ENCODE measurements at regions not wholly inside any gene's neighbourhood (a gene's known extent, or its start where the extent isn't known, plus 50 kb on each side); places are given as distances from the start of the nearest gene placed in this dataset.

- Histone ChIP-seq H3K27ac (ENCODE audit: low read length) (no peak overlapping the region), H3K79me2 (ENCODE audit: low read length) (no peaks in the 10 kb centered on the region), H4K20me1 (ENCODE audit: insufficient read depth, low read length) (no peaks in the 10 kb centered on the region), H3K4me3 (ENCODE audit: low read length) (no peak overlapping the region), H3K36me3 (replicated peaks; ENCODE audit: low read depth, low read length) (no peaks in the 10 kb centered on the region), H2AFZ (ENCODE audit: low read depth, low read length) (no peak overlapping the region), H3K4me2 (ENCODE audit: low read length) (no peak overlapping the region), H3K27me3 (ENCODE audit: low read depth, low read length) (no peaks in the 10 kb centered on the region), H3K4me1 (ENCODE audit: low read length) (no peaks in the 10 kb centered on the region), H3K9me3 (ENCODE audit: insufficient read depth, low read length) (peaks cover 3% of the 10 kb centered on the region; the same call in 1 of the 2 replicates), H3K9ac (ENCODE audit: low read length) (no peak overlapping the region)
- TF ChIP-seq EZH2phosphoT487 (IDR thresholded peaks at IDR 0.05; ENCODE audit: low read depth) (no peak), CTCF (IDR thresholded peaks at IDR 0.05; ENCODE audit: low read depth, low read length) (no peak)
These were observed 151.2 kb upstream of the ALKAL2 start for GRCh38 chr2:439077-439476.

DNA sequence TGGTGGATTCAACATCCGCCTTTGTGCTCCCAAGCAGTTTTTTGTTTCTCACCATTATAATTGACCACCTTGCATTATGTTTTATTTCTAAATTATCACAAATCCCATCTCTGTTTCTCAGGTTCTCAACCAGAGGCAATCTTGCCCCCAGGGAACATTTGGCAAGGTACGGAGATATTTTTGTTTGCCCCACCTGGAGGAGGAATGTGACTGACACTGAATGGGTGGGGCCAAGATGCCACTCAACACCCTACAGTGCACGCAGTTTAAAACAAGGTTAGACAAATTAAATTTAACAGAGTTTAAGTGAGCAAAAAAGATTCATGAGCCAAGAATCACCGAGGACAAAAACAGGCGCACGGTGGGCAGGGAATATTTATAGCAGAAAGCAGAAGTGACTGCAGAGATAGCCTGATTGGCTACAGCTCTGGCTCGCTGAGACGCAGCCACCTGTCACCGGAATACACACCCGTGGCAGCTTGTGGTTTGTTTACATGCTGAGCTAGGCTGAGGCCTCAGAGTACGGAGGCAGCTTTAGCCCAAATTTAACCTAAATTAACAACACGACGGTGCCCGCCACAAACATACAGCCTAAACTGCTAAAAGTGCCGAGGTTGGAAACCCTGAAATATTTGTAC is 150.0 kb upstream of the ALKAL2 start:
- Histone ChIP-seq H3K27me3 (ENCODE audit: low read depth, low read length) (no peaks in the 10 kb centered on the region), H3K79me2 (ENCODE audit: low read length) (no peaks in the 10 kb centered on the region), H3K4me3 (ENCODE audit: low read length) (no peak overlapping the region), H4K20me1 (ENCODE audit: insufficient read depth, low read length) (no peaks in the 10 kb centered on the region), H3K36me3 (replicated peaks; ENCODE audit: low read depth, low read length) (no peaks in the 10 kb centered on the region), H3K9me3 (ENCODE audit: insufficient read depth, low read length) (peaks cover 3% of the 10 kb centered on the region; the same call in 1 of the 2 replicates), H3K9ac (ENCODE audit: low read length) (no peak overlapping the region), H3K4me1 (ENCODE audit: low read length) (no peaks in the 10 kb centered on the region), H3K27ac (ENCODE audit: low read length) (no peak overlapping the region), H2AFZ (ENCODE audit: low read depth, low read length) (no peak overlapping the region), H3K4me2 (ENCODE audit: low read length) (no peak overlapping the region)
- no peak for TF ChIP-seq CTCF (IDR thresholded peaks at IDR 0.05; ENCODE audit: low read depth, low read length)
- TF ChIP-seq EZH2phosphoT487 (IDR thresholded peaks at IDR 0.05; ENCODE audit: low read depth): no peak

DNA sequence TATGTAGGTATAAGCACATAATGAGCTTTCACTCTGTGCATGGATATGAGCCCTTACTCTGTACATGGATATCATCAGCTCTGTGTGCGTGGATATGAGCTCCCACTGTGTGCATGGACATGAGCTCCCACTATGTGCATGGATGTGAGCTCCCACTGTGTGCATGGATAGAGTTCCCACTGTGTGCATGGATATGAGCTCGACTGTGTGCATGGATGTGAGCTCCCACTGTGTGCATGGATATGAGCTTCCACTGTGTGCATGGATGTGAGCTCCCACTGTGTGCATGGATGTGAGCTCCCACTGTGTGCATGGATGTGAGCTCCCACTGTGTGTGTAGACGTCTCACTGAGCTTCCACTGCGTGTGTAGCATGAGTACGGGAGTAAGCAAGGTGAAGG is 149.3 kb upstream of the ALKAL2 start:
- no peaks in the 10 kb centered on the region for H3K36me3 ChIP-seq (replicated peaks; ENCODE audit: low read depth, low read length)
- H3K9ac ChIP-seq (ENCODE audit: low read length): no peak overlapping the region
- H3K79me2 ChIP-seq (ENCODE audit: low read length): no peaks in the 10 kb centered on the region
- no peaks in the 10 kb centered on the region for H3K27me3 ChIP-seq (ENCODE audit: low read depth, low read length)
- no peaks in the 10 kb centered on the region for H4K20me1 ChIP-seq (ENCODE audit: insufficient read depth, low read length)
- no peak for TF ChIP-seq EZH2phosphoT487 (IDR thresholded peaks at IDR 0.05; ENCODE audit: low read depth)
- no peak for TF ChIP-seq CTCF (IDR thresholded peaks at IDR 0.05; ENCODE audit: low read depth, low read length)
- peaks cover 3% of the 10 kb centered on the region; the same call in 1 of the 2 replicates for H3K9me3 ChIP-seq (ENCODE audit: insufficient read depth, low read length)
- no peak overlapping the region for H3K27ac ChIP-seq (ENCODE audit: low read length)
- H3K4me1 ChIP-seq (ENCODE audit: low read length): no peaks in the 10 kb centered on the region
- no peak overlapping the region for H3K4me3 ChIP-seq (ENCODE audit: low read length)
- no peak overlapping the region for H3K4me2 ChIP-seq (ENCODE audit: low read length)
- no peak overlapping the region for H2AFZ ChIP-seq (ENCODE audit: low read depth, low read length)

- H2AFZ ChIP-seq (ENCODE audit: low read depth, low read length): no peak overlapping the region
These were observed 148.3 kb upstream of the ALKAL2 start for GRCh38 chr2:436205-436604.

More at GRCh38 chr2:436205-436604, 148.3 kb upstream of the ALKAL2 start:
- Histone ChIP-seq H3K79me2 (ENCODE audit: low read length) (no peaks in the 10 kb centered on the region), H4K20me1 (ENCODE audit: insufficient read depth, low read length) (no peaks in the 10 kb centered on the region), H3K4me3 (ENCODE audit: low read length) (no peak overlapping the region), H3K27ac (ENCODE audit: low read length) (no peak overlapping the region), H3K4me2 (ENCODE audit: low read length) (no peak overlapping the region), H3K9ac (ENCODE audit: low read length) (no peak overlapping the region), H3K36me3 (replicated peaks; ENCODE audit: low read depth, low read length) (no peaks in the 10 kb centered on the region), H3K4me1 (ENCODE audit: low read length) (no peaks in the 10 kb centered on the region), H3K9me3 (ENCODE audit: insufficient read depth, low read length) (peaks cover 3% of the 10 kb centered on the region; the same call in 1 of the 2 replicates), H3K27me3 (ENCODE audit: low read depth, low read length) (no peaks in the 10 kb centered on the region)
- no peak for TF ChIP-seq CTCF (IDR thresholded peaks at IDR 0.05; ENCODE audit: low read depth, low read length)
- no peak for TF ChIP-seq EZH2phosphoT487 (IDR thresholded peaks at IDR 0.05; ENCODE audit: low read depth)

All from OCI-LY3 (cell line).